NCI-H1417 treated with DMSO at 0.1 percent for 48 hours (cell line): ENCODE measurements at regions not wholly inside any gene's neighbourhood (a gene's known extent, or its start where the extent isn't known, plus 50 kb on each side); places are given as distances from the start of the nearest gene placed in this dataset.

ENCODE experiments used
- DNase-seq: peaks from one replicate; lab custom pipeline; 2025; lab: John Stamatoyannopoulos, UW

DNA sequence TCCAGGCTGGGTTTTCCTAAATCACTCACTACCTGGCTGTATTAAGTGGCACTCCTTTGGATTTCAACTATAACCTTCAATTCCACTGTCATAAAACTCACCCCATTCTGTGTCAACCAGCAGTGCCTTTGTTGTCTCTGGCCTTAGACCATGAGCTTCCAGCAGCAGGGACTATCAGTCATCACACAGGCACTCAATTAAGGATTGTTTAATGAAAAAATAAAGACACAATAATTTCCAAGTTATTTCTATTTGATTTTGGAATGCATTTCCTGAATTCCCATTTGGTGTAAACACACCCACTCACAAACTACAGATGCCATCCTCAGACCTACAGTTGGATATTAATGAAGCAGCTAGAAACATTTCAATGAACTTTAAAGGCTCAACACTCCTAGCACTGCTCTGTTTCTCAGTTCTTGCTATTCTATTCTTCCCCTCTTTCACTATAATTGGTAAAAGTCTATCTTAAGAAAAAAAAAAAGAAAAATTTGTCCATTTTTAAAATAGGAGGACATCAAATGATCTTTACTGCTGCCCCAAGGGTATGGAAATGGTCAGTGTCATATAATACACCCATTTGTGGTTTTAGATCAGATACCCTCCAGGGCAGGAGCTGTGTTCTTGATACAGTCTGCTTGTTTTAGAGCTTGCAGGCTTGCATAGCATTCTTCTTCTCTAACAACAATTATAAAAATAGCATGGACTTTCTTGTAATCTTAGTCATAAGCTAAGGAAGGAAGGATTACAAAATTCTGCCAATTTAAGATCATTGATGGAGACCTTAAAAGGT is 156.4 kb downstream of the PTGER3 start:
- DNase-seq, result no peak

DNA sequence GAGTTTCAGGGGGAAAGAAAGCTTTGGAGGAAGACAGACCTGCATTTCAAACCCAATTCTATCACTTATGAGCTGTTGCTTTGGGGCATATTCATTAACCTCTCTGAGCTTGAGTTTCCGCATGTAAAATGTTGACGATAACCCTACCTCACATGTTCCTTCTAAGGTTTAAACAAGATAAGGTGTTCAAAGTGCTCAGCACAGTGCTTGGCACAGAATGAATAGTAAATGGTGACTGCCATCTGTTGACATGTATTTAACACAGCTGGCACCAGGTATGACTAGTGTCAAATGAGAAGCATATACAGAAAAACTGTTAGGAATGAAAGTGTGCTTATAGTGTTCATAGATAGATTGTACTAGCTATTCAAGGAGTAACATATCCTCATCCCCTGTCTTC is 155.5 kb downstream of the PTGER3 start:
- DNase-seq, result no peak

DNA sequence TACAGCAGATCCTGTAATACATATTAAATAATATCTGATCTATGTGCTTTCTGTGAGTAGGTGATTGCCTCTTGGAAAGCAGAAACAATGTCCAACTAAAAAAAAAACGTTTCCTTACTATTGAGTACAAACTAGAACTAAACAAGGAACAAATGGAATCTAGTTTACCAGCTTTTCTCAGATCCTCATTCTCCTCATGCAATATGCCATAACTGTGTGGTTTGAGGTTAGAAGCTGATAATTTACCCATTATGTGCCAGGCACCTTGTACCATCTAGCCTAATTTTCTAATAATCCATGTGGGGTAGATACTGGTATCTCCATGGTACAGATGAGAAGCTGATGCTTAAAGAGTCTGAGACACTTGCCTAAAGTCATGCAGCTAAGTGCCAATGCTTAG is 154.7 kb downstream of the PTGER3 start:
- no peak for DNase-seq

DNA sequence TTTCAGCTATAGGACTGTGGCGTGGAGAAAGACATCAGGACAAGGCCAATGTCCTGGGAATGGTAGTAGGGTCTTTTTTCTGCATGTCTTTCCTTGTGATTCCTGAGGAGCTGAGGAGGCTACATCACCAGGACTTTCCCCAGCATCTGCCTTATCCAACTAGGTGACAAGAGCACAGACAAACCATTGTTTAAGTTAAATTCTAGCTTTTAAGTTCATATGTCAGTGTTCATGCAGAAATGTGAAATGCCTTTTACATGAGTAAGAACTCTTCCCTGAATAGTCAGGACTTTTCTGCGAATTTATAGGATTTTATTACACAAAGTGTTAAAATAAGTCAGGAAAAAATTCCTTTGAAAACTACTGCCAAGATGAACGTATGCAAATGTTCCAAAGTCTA is 154.2 kb downstream of the PTGER3 start:
- DNase-seq, result no peak

GRCh38 chr1:70895531-70895930 is 152.1 kb downstream of the PTGER3 start:
- DNase-seq, result no peak

DNA sequence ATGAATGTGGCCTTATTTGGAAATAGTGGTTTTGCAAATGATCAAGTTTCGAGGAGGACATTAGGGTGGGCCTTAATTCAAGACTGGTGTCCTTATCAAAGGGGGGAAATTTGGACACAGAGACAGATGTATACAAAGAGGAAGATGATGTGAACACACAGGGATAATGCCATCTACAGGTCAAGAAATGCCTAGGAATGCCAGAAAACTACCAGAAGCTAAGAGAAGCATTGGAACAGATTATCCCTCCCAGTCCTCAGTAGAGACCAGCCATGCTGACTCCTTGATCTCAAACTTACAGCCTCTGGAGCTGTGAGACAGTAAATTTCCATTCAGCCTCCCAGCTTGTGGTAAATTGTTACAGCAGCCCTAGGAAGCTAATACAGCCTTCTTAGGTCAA is 151.4 kb downstream of the PTGER3 start:
- DNase-seq, result no peak

DNA sequence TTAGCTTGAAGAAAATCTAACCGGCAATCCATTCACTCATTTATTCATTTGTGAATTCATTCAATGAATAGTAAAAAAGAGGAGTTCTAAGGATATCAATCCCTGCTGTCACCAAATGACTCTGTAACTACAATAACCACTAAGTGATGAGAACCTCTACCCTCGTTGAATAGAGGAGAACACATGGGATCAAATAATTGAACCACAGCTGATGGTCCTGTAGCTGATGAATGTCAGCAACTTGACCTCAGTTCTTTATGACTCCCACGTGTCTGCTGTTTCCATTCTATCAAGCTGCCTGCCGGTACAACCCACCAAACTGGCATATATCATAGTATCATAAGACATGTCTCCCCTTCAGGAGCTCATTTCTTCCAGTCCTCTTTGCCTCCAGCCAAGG is 150.3 kb downstream of the PTGER3 start:
- no peak for DNase-seq

DNA sequence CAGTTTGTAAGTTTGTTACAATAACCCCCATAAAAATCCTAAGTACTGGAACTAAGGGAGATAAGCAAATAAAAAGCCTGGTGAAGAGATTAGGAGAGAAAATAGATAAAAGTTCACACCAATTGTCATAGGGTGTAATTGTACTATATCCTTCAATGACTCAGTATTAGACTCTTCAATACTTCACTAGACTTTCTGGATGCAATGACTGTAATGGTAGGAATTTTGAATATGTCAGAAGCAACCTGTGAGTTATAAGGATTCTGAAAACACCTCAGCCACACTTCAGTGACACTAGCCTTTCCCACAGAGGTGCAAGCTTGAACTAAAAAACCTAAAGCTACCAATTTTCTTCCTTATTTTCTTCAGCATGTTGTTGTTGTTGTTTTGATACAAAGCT is 147.9 kb downstream of the PTGER3 start:
- DNase-seq, result no peak

DNA sequence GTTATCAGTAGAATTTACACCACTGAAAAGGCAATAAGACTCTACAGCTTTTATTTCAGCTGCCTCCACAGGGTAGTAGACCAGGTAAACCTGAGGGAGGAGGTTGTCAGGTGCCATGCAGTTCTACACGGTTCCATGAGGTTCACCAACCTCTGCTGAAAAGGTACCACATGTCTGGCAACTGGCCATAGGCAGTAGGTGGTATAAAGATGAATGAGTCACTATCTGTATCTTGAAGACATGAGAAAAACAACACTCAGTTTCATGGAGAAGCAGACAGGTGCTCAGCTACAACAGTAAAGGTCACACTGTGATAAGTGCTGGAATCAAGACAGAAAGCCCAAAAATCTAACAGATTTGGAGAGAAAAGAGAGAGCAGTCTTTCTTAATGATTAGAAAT is 145.4 kb downstream of the PTGER3 start:
- no peak for DNase-seq

DNA sequence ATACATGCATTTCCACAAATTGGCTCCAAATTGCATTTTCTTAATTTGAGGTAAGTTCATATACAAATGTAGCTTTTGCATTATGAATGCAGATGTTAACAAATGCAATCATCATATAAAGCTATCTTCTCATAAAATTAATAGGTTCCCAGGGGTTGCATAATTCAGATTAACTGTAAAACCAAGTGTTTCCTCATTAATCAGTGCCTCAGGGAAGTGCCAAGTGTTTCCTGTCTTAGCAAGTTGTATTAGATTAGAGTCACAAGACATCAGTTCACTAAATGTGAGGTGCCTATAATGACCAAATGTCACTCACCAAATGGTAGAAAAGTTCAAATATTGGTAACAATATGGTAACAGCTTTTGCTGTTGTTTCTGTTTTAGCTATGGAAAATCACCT is 140.8 kb downstream of the PTGER3 start:
- no peak for DNase-seq

GRCh38 chr1:70907563-70908310 is 139.9 kb downstream of the PTGER3 start:
- no peak for DNase-seq

DNA sequence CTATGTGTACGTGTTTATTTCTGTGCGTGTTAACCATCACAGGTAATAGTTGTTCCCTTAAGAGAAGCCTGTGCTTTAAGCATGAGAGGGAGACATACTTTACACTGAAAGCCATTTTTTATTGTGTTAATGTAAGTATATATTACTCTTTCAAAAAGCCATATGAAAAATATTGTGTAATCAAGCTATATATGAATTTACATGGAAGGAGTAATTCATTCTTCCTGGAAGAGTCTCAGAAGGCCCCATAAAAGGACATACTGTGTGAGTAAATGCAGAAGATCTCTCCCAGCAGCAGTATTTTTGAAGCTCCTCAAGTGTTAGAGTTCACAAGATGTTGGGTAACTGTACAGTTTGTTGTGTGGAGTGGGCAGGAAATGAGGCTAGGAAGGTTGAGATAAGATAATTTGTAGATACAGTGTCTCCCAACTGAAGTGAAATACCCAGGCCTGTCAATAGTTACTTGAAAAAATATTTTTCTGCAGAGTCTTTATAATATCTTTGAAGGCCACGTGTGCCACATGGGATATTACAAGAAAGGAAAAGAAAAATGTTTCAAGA is 138.3 kb downstream of the PTGER3 start:
- DNase-seq, result no peak

GRCh38 chr1:70910013-70910412 is 137.6 kb downstream of the PTGER3 start:
- DNase-seq, result no peak

- DNase-seq, result no peak
These were observed 135.8 kb downstream of the PTGER3 start for GRCh38 chr1:70911861-70912260.

DNA sequence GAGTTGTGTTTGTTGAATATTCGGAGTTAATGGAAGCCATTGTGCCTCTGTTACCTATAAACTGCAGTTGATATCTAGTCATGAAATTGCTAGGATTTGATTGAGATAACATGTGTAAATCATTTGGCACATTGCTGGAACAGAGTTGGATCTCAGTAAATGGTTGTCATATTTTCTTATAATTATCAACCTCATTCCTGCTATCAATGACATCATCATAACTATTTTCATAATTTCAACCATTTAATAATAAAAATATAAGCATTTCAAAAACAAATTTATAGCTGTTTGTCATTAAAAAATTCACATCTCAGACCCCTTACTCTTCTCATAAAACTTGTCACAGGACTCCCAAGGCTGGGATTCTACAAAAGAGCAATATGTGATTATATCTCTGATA is 133.4 kb downstream of the PTGER3 start:
- DNase-seq, result no peak

DNA sequence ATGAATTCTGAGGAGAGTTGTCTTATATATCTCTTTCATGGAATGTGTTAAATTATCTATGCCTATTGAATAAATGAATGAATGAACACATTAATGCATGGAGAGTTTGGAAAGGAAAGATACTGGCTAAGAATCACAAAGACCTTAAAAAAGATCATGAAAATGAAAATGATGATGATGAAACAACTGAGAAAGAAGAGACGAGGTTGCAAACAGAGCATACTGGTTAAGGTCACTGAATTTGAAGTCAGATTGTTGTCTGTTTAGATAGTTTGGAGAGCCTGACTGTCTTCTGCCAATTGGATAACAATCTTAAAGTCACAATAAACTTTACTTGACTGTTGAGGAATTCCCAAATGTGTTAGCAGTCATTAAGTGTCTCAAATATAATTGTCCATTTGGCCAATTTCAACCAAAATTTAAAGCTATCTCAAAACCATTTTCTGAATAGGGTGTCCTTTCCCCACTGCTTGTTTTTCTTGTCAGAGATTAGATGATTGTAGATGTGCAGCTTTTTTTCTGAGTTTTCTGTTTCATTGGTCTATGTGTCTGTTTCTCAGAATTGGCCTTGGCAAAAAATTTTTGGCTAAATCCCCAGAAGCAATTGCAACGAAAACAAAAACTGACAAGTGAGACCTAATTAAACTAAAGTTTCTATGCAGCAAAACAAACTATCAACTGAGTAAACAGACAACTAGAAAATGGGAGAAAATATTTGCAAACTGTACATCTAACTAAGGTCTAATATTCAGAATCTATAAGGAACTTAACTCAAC is 132.2 kb downstream of the PTGER3 start:
- no peak for DNase-seq

DNA sequence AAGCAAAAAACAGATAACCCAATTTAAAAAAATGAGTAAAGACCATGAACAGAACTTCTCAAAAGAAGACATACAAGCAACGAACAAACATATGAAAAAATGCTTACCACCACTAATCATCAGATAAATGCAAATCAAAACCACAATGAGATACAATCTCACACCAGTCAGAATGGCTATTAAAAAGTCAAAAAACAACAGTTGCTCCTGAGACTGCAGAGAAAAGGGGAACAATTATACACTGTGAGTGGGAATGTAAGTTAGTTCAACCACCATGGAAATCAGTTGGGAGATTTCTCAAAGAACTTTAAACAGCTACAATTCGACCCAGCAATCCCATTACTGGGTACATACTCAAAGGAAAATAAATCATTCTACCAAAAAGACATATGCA is 131.6 kb downstream of the PTGER3 start:
- DNase-seq, result no peak

GRCh38 chr1:70919706-70920323 is 127.8 kb downstream of the PTGER3 start:
- no peak for DNase-seq
